DND-41 (cell line): ENCODE measurements at regions not wholly inside any gene's neighbourhood (a gene's known extent, or its start where the extent isn't known, plus 50 kb on each side); places are given as distances from the start of the nearest gene placed in this dataset.

ENCODE experiments used
- CTCF ChIP-seq: IDR thresholded peaks from 2 replicates; pipeline ENCODE4 v1.5.1; 2012; ENCODE audit warnings: borderline replicate concordance, low read length, moderate library complexity, mild to moderate bottlenecking; ENCODE audit not compliant: poor library complexity, severe bottlenecking; ENCODE audit errors: extremely low read depth
- EZH2 ChIP-seq: IDR thresholded peaks from 3 replicates; pipeline ENCODE4 v1.6.1; 2012; ENCODE audit warnings: borderline replicate concordance, low read depth, mild to moderate bottlenecking, moderate library complexity, low read length, inconsistent platforms; ENCODE audit not compliant: severe bottlenecking

GRCh38 chr5:34504967-34505366 lies 151.2 kb upstream of the RAI14 start:
- no peak for TF ChIP-seq CTCF
- TF ChIP-seq EZH2 = no peak
